ENCODE measurements at regions not wholly inside any gene's neighbourhood (a gene's known extent, or its start where the extent isn't known, plus 50 kb on each side); places are given as distances from the start of the nearest gene placed in this dataset.

DNA sequence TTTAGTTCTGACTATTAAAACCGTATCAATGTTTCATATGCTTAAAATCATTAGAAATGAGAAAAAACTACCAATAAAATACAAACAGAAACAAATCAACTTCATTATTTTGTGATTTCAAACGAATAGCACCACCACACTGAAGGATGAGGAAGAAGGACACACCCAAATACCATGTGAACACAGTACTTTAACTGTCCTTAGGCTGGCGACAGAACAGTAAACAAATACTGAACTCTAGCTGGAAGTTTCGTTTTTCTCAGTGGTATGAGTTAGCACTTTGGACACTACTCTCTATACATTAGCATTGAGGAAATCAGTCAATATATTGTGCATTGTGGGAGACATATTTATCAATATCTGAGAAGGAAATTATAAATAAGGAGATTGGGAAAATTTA is 202.4 kb upstream of the AGAP1 start:
- Mint-ChIP-seq H3K27ac (no peak overlapping the region), H3K36me3 (peaks cover 0 to 7% of the 10 kb centered on the region in 2 donors), H3K9me3 (no peaks in the 10 kb centered on the region)
- no peak for ATAC-seq
- DNase-seq (ENCODE audit: low spot score in 2 of 2): no peak

DNA sequence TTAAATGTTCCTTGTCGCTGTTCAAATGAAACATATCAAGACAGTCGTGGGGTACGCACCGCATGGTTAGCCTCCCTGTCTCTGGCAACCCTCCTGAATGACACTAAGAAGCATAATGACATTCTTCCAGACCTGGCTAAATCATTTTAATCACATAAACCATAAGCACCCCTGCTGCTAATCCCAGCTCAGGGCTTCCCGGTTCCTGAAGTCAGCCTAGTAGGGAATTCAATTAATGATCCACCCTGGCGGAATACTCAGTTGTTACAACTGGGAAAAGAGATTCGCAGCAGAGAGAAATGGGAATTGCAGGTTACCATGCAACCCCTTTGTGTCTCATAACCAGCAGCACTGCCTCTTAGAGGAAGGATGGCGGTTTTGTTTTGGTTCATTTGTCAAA is 200.8 kb upstream of the AGAP1 start:
- no peak for ATAC-seq
- H3K36me3 Mint-ChIP-seq: peaks cover 0 to 7% of the 10 kb centered on the region in 2 donors

DNA sequence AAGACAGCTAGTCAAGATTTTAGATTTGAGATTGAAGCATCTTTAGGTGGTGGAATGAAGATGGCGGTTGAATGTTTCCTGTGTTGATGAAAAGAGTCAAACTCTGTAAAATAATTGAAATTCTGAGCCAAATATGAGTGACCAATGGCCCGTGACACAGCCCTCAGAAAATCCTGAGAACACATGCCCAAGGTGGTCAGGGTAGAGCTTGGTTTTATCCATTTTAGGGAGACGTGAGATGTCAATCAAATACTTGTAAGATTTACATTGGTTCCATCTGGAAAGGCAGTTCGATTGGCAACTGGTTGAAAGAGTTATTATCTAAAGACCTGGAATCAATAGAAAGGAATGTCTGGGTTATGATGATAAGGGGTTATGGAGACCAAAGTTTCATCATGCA is 198.0 kb upstream of the AGAP1 start:
- DNase-seq (ENCODE audit: low spot score in 2 of 2) (no peak), ATAC-seq (no peak)
- Mint-ChIP-seq H3K36me3 (no peaks in the 10 kb centered on the region), H3K9me3 (no peaks in the 10 kb centered on the region), H3K27ac (no peak overlapping the region)

More for the DNA sequence above, 200.8 kb upstream of the AGAP1 start:
- no peak for DNase-seq (ENCODE audit: low spot score in 2 of 2)
- Mint-ChIP-seq H3K27ac (no peak overlapping the region), H3K9me3 (no peaks in the 10 kb centered on the region)

GRCh38 chr2:235300368-235301201 is 193.3 kb upstream of the AGAP1 start:
- Mint-ChIP-seq H3K36me3 (peaks cover 0 to 6% of the 10 kb centered on the region in 2 donors), H3K9me3 (peaks cover 0 to 3% of the 10 kb centered on the region in 2 donors), H3K27ac (no peak overlapping the region)
- DNase-seq (ENCODE audit: low spot score in 2 of 2): no peak
- no peak for ATAC-seq

DNA sequence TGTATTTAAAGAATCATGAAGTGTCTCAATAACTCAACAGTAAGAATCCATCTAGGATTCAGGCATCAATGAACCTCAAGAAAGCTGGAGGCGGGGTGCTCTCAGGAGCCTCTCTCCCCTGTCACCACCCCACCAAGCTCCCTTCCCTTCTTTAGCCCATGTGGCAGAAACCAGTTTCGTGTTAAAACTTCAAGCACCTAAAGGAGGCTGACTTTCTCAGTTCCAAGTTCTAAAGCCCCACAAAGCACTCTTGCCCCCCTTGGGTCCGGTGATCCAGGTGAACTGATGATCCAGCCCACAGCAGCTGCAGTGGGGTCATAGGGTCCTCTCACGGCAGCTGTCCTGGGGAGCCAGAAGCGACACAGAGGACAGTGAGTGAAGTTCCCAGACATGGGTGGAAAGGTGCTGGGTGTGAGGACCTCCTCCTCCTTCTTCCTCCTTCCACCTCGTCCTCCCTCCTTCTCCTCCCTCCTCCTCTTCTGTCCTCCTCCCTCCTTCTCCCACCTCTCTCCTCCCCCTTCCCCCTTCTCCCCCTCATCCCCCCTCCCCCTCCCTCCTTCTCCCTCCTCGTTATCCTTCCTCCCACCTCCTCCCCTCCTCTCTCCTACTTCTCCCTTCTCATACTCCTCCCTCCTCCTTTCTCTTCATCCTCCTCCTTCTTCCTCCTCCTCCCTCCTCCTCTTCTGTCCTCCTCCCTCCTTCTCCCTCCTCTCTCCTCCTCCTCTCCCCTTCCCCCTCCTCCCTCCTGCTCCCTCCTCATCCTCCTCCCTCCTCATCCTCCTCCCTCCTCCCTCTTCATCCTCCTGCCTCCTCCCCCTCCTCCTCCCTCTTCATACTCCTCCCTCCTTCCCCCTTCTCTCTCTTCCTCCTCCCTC is 192.4 kb upstream of the AGAP1 start:
- no peak for ATAC-seq
- DNase-seq (ENCODE audit: low spot score in 2 of 2): no peak
- Mint-ChIP-seq H3K27ac (no peak overlapping the region), H3K36me3 (peaks cover 0 to 11% of the 10 kb centered on the region in 2 donors), H3K9me3 (peaks cover 0 to 3% of the 10 kb centered on the region in 2 donors)

DNA sequence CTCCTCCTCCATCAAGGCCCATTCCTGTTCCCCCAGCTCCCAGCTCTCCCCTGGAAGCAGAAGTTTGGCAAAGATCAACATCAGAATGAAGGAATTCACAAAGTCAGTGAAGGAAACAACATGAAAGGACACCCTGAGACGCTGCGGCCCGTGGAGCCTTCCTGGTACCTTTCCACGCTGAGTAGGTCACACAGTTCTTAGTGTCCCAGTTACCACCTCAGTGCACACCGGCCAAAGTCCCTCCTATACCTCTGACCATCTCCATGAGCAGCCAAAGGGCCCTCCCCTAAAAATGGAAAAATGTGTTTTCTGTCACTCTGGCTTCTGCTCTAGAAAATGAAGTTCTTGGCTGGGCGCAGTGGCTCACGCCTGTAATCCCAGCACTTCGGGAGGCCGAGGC is 191.6 kb upstream of the AGAP1 start:
- Mint-ChIP-seq H3K36me3 (peaks cover 0 to 13% of the 10 kb centered on the region in 2 donors), H3K9me3 (peaks cover 0 to 3% of the 10 kb centered on the region in 2 donors), H3K27ac (no peak overlapping the region)
- no peak for ATAC-seq
- DNase-seq (ENCODE audit: low spot score in 2 of 2): no peak

DNA sequence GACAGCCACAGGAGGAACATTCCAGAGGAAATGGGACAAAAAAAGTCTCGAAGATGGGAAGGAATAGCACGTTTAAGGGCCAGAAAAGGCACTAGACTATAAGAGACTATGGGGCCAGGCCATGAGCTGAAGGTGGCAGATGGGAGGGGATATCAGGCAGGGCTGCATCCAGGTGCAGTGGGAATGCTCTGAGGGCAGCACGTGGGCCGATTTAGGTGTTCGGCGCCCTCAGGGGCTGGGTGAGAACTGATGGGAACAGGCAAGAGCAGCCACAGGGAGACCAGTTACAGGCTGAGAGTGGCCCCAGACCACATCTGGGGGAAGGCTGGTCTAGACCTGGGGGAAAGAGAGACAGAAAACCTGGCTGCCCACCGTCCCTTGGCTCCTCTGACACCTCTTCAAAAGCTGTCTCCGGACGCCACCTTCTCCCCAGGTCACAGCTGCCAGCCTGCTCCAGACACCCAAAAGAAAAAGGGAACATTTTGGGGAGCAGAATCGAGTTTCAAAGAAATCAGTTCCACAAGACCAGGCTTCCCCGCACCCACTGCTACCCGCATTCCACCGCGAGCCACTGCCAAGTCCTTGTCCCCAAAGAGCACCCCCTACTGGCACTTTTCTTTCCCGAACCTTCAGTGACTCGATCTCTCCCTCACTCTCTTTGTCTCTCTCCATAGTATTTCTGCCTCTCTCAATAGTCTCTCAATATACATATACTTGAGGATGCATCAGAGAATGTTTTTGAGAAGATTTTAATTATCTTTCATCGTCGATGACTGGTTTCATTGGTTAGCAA is 190.1 kb upstream of the AGAP1 start:
- Mint-ChIP-seq H3K36me3 (peaks cover 0 to 13% of the 10 kb centered on the region in 2 donors), H3K9me3 (peaks cover 0 to 3% of the 10 kb centered on the region in 2 donors), H3K27ac (no peak overlapping the region)
- ATAC-seq: no peak
- no peak for DNase-seq (ENCODE audit: low spot score in 2 of 2)

DNA sequence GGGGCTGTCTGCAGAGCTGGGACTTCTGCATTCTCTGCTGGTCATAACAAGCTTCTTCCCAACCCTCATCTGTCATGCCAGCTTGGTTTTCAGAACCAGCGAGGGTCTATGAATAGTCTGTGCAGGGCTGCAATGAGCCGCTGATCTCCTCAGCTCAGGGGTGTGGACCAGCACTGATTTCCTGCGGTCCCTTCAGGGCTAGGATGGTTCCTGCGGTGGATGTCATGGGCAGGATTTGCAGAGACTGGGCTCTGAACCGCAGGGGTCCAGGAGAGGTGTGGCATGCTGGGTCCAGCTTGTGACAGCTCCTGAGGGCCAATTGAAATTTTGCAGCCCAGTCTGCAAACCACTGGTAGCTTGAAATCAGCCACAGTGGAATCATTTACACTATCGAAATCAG is 188.2 kb upstream of the AGAP1 start:
- DNase-seq (ENCODE audit: low spot score in 2 of 2): no peak
- H3K36me3 Mint-ChIP-seq: peaks cover 0 to 13% of the 10 kb centered on the region in 2 donors

GRCh38 chr2:235311044-235311443 is 182.8 kb upstream of the AGAP1 start:
- no peaks in the 10 kb centered on the region for H3K9me3 Mint-ChIP-seq
- peaks cover 0 to 6% of the 10 kb centered on the region in 2 donors for H3K36me3 Mint-ChIP-seq
- ATAC-seq (no peak), DNase-seq (ENCODE audit: low spot score in 2 of 2) (no peak)
- H3K27ac Mint-ChIP-seq: no peak overlapping the region

More for the DNA sequence above, 188.2 kb upstream of the AGAP1 start:
- ATAC-seq: no peak
- H3K9me3 Mint-ChIP-seq: peaks cover 0 to 3% of the 10 kb centered on the region in 2 donors
- H3K27ac Mint-ChIP-seq: no peak overlapping the region

GRCh38 chr2:235312571-235312970 is 181.3 kb upstream of the AGAP1 start:
- no peak for DNase-seq (ENCODE audit: low spot score in 2 of 2)
- ATAC-seq: no peak
- Mint-ChIP-seq H3K9me3 (no peaks in the 10 kb centered on the region), H3K36me3 (no peaks in the 10 kb centered on the region), H3K27ac (no peak overlapping the region)

DNA sequence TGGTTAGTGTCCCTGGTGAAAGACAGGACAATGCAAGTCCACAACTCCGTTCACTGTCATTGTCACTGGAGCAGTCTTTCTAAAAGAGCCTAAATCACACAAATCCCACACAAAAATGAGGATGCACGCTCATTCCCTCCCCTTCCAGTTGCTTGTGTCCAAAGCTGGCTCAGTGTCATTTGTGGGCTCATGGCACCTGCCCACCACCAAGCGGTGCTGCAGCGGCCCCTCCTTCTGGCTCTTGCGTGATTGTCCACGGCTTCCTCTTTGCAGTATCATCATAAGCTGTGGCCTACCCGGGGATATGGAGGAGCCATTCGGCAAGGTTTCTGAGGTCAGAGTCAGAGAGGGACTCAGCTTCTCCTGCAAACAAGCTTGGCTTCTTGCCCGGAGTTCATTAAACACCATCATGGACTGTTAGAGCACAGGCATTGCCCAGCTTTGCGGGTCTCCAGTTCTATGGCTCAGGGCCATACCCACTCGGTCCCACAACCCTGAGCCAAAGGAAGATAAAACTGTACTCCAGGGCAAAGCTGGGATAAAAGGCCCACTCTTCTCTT is 179.4 kb upstream of the AGAP1 start:
- no peak for ATAC-seq
- no peaks in the 10 kb centered on the region for H3K36me3 Mint-ChIP-seq
- no peak for DNase-seq (ENCODE audit: low spot score in 2 of 2)
- H3K27ac Mint-ChIP-seq: no peak overlapping the region
- no peaks in the 10 kb centered on the region for H3K9me3 Mint-ChIP-seq

DNA sequence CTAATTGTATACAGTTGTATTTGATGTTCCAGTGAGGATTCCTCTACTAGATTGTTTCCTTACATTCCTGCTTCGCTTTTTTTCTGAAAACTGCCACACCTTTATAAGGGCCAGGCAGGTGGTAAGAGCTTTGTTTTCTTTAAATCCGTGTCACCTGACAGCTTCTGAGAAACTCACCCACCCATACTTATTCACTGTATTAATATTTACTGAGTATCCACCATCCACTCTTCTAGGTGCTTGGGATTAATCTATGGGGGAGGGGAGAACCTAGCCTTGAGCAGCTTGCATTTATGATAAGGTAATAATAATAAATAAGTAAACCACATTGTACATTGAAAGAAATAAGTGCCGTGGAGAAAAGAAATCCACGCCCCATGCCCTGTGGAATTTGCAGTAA is 174.7 kb upstream of the AGAP1 start:
- Mint-ChIP-seq H3K27ac (no peak overlapping the region), H3K36me3 (no peaks in the 10 kb centered on the region), H3K9me3 (no peaks in the 10 kb centered on the region)
- ATAC-seq (no peak), DNase-seq (ENCODE audit: low spot score in 2 of 2) (no peak)

DNA sequence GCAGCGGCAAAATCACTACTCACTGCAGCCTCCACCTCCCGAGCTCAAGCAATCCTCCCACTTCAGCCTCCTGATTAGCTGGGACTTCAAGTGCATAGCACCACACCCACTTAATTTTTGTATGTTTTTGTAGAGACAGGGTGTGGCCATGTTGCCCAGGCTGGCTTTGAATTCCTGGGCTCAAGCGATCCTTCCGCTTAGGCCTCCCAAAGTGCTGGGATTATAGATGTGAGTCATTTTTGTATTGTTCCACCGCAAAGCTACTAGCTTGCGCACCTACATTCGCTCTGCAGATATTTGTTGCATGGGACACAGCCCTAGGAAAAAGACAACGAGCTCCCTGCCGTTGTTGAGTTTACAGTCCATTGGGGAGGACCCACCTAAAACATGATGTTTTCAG is 173.5 kb upstream of the AGAP1 start:
- ATAC-seq: no peak
- Mint-ChIP-seq H3K36me3 (no peaks in the 10 kb centered on the region), H3K9me3 (no peaks in the 10 kb centered on the region), H3K27ac (no peak overlapping the region)
- no peak for DNase-seq (ENCODE audit: low spot score in 2 of 2)

- Mint-ChIP-seq H3K27ac (no peak overlapping the region), H3K36me3 (no peaks in the 10 kb centered on the region), H3K9me3 (no peaks in the 10 kb centered on the region)
- DNase-seq (ENCODE audit: low spot score in 2 of 2): no peak
- ATAC-seq: no peak
Measured at GRCh38 chr2:235324324-235324723, 169.5 kb upstream of the AGAP1 start.

DNA sequence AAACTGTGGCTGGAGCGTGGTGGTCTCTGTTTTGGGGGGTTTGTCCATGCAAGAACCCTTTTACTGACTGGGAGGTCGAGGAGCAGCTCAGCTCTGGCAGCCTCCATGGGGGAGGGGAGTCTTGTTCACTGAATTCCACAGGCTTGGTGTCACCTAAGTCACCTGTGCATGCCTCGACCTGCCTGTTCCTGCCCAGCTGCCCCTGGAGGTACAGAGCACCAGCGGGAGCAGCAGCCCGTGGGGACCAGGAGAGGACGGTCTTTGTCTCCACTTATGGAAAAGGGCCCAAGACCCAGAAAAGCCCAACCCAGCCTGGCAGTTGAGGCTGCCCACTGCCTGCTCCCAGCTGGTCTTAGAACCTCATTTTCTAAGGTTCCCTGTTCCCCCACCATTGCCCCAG is 168.7 kb upstream of the AGAP1 start:
- DNase-seq (ENCODE audit: low spot score in 2 of 2) (no peak), ATAC-seq (no peak)
- H3K9me3 Mint-ChIP-seq: no peaks in the 10 kb centered on the region
- H3K36me3 Mint-ChIP-seq: no peaks in the 10 kb centered on the region
- H3K27ac Mint-ChIP-seq: no peak overlapping the region

DNA sequence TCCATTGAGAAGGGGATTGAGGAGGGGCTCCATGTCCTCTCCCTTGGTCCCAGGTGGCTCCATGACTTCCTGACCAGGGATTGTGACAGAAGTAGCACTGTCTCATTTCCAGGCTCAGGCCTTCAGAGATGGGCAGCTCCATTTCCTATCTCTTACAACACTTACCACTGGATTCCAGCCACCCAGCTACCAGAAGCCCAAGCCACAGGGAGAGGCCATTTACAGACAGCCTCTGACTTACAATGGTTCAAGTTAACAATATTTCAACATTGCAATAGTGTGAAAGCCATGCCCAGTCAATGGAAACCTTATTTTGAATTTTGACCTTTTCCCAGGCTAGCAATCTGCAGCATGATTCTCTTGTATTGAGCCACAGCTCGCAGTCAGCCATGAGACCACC is 164.9 kb upstream of the AGAP1 start:
- DNase-seq (ENCODE audit: low spot score in 2 of 2): no peak
- Mint-ChIP-seq H3K36me3 (peaks cover 0 to 5% of the 10 kb centered on the region in 2 donors), H3K27ac (no peak overlapping the region), H3K9me3 (no peaks in the 10 kb centered on the region)
- ATAC-seq: no peak

All from activated naive CD4-positive, alpha-beta T cell treated with anti-CD3 and anti-CD28 coated beads, Interleukin-2, amount 50 U/mL, for 72 hours (primary cell).